GM19452 (cell line): ENCODE measurements at regions not wholly inside any gene's neighbourhood (a gene's known extent, or its start where the extent isn't known, plus 50 kb on each side); places are given as distances from the start of the nearest gene placed in this dataset.

Source experiments
- ATAC-seq: cut with Tn5 transposase; IDR thresholded peaks from one replicate; pipeline ENCODE4 v1.9.1; 2021; ENCODE audit not compliant: unreplicated experiment

GRCh38 chr12:74431801-74432200, 105.8 kb upstream of the ATXN7L3B start:
- no peak for ATAC-seq

- ATAC-seq, result no peak
Measured at GRCh38 chr12:74440469-74440868, 97.2 kb upstream of the ATXN7L3B start.

GRCh38 chr12:74441872-74442271, 95.8 kb upstream of the ATXN7L3B start:
- ATAC-seq, result no peak

- ATAC-seq, result no peak
Measured at GRCh38 chr12:74446466-74446865, 91.2 kb upstream of the ATXN7L3B start.

- ATAC-seq, result no peak
Measured at GRCh38 chr12:74449872-74450271, 87.8 kb upstream of the ATXN7L3B start.

GRCh38 chr12:74454109-74454508, 83.5 kb upstream of the ATXN7L3B start:
- ATAC-seq, result no peak

GRCh38 chr12:74455429-74455828, 82.2 kb upstream of the ATXN7L3B start:
- no peak for ATAC-seq

- ATAC-seq, result no peak
Measured at GRCh38 chr12:74456431-74456830, 81.2 kb upstream of the ATXN7L3B start.

- ATAC-seq, result no peak
Measured at GRCh38 chr12:74468401-74468800, 69.2 kb upstream of the ATXN7L3B start.

- ATAC-seq, result no peak
Measured at GRCh38 chr12:74476234-74476633, 61.4 kb upstream of the ATXN7L3B start.

GRCh38 chr12:74481078-74481477, 56.6 kb upstream of the ATXN7L3B start:
- ATAC-seq, result no peak

- ATAC-seq, result no peak
Measured at GRCh38 chr12:74482115-74482514, 55.5 kb upstream of the ATXN7L3B start.

- ATAC-seq, result no peak
Measured at GRCh38 chr12:74483057-74483456, 54.6 kb upstream of the ATXN7L3B start.
